Stimulated activated CD4-positive, alpha-beta T cell treated with anti-CD3 and anti-CD28 coated beads, Interleukin-1b, Interleukin-23, amount 100 ng/mL, for 24 hours (primary cell): ENCODE measurements at regions not wholly inside any gene's neighbourhood (a gene's known extent, or its start where the extent isn't known, plus 50 kb on each side); places are given as distances from the start of the nearest gene placed in this dataset.

Experiments
- DNase-seq, 4 experiments: peaks; one replicate each; pipeline ENCODE4 v3.0.0-alpha.2; 2020; ENCODE audit warnings: low read depth in 4 of 4, low spot score in 1 of 4

GRCh38 chr6:209432-210103 is 82.7 kb upstream of the DUSP22 start:
- DNase-seq = peak in 2 of 4 experiments; percentile 51 to 67

- DNase-seq = no peak
These were observed 82.2 kb upstream of the DUSP22 start for GRCh38 chr6:210104-210456.

- DNase-seq = no peak
These were observed 81.4 kb upstream of the DUSP22 start for GRCh38 chr6:210778-211374.

GRCh38 chr6:211871-212497 is 80.3 kb upstream of the DUSP22 start:
- no peak for DNase-seq

GRCh38 chr6:213284-213683 is 79.0 kb upstream of the DUSP22 start:
- no peak for DNase-seq

- no peak for DNase-seq
These were observed 77.9 kb upstream of the DUSP22 start for GRCh38 chr6:214428-214827.

- peak; percentile 30 to 76 (median 54) for DNase-seq
These were observed 76.8 kb upstream of the DUSP22 start for GRCh38 chr6:215335-216034.

GRCh38 chr6:217048-217659 is 75.1 kb upstream of the DUSP22 start:
- DNase-seq = no peak

GRCh38 chr6:218153-219018 is 73.9 kb upstream of the DUSP22 start:
- no peak for DNase-seq

GRCh38 chr6:219019-219570 is 73.2 kb upstream of the DUSP22 start:
- no peak for DNase-seq

GRCh38 chr6:219641-220198 is 72.6 kb upstream of the DUSP22 start:
- no peak for DNase-seq

- DNase-seq = no peak
These were observed 72.0 kb upstream of the DUSP22 start for GRCh38 chr6:220312-220711.

GRCh38 chr6:220721-221475 is 71.4 kb upstream of the DUSP22 start:
- no peak for DNase-seq

- no peak for DNase-seq
These were observed 70.5 kb upstream of the DUSP22 start for GRCh38 chr6:221531-222349.

GRCh38 chr6:222468-222867 is 69.8 kb upstream of the DUSP22 start:
- DNase-seq = no peak

- no peak for DNase-seq
These were observed 69.2 kb upstream of the DUSP22 start for GRCh38 chr6:223136-223535.

GRCh38 chr6:223763-224162 is 68.5 kb upstream of the DUSP22 start:
- DNase-seq = peak in 1 of 4 experiments; percentile 37

- DNase-seq = no peak
These were observed 67.9 kb upstream of the DUSP22 start for GRCh38 chr6:224350-224749.
